Tibial artery (tissue), 4 donors: ENCODE measurements at regions not wholly inside any gene's neighbourhood (a gene's known extent, or its start where the extent isn't known, plus 50 kb on each side); places are given as distances from the start of the nearest gene placed in this dataset.

Experiments used
- DNase-seq, 2 donors: peaks; one replicate each; pipeline ENCODE4 v3.0.0-alpha.2; 2019
- H3K27ac ChIP-seq, 2 donors: fragments of 200-600 bp; sonication (generic) in 1 of 2; 1 replicate in 1 of 2; 2 replicates in 1 of 2; pipeline ENCODE4 v1.5.1; 2018 to 2019; ENCODE audit warnings: mild to moderate bottlenecking in 1 of 2
- H3K27me3 ChIP-seq, 2 donors: fragments of 200-600 bp; sonication (generic) in 1 of 2; one replicate each; pipeline versions ENCODE4 v1.5.1 to v1.6.0; 2016 to 2019
- H3K36me3 ChIP-seq, 3 donors: fragments of 200-600 bp; sonication (generic) in 2 of 3; one replicate each; pipeline ENCODE4 v1.5.1; 2016 to 2019; ENCODE audit warnings: mild to moderate bottlenecking in 2 of 3
- H3K4me1 ChIP-seq, 4 donors: fragments of 200-600 bp; sonication (generic) in 2 of 4; 1 replicate in 3 of 4; 2 replicates in 1 of 4; pipeline ENCODE4 v1.5.1; 2016 to 2019
- H3K4me3 ChIP-seq, 2 donors: fragments of 200-600 bp; sonication (generic) in 1 of 2; 1 replicate in 1 of 2; 2 replicates in 1 of 2; pipeline ENCODE4 v1.5.1; 2018 to 2019; ENCODE audit warnings: mild to moderate bottlenecking in 2 of 2
- H3K9me3 ChIP-seq, 3 donors: fragments of 200-600 bp; sonication (generic) in 1 of 3; one replicate each; pipeline ENCODE4 v1.5.1; 2016 to 2019
- CTCF ChIP-seq, 2 experiments: fragments of 200-600 bp in 1 of 2; fragments of 450-650 bp in 1 of 2; IDR thresholded peaks; one replicate each; pipeline ENCODE4 v1.5.1; 2017 to 2019; ENCODE audit warnings: antibody characterized with exemption in 2 of 2, mild to moderate bottlenecking in 1 of 2, moderate library complexity in 1 of 2
- intact Hi-C: fragments of 100-400 bp; cut with DNase I; formaldehyde crosslinking; loops from one replicate; pipeline ENCODE4 v1.15.0; 2023; ENCODE audit warnings: low total_unique reads

DNA sequence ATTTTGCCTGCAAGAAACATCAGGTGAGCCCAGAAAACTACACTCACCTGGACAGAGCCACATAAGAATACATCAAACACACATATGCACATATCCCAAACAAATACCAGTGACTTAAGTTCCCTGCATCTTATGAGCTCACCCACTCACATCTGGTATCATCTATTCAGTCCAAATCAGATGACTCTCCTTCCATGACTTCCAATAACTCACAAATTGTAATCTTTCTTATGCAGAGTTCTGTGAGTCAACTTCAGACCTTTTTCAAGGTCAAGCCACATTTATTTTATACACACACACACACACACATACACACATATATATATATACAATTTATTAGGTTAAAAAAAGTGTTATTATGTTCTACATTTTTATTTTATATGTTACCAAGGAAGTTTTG is 1711.9 kb upstream of the CDH9 start:
- no peak overlapping the region for H3K4me3 ChIP-seq
- H3K27me3 ChIP-seq: no peaks in the 10 kb centered on the region
- no peaks in the 10 kb centered on the region for H3K36me3 ChIP-seq
- no peak overlapping the region for H3K27ac ChIP-seq
- H3K4me1 ChIP-seq: no peaks in the 10 kb centered on the region
- no peak for TF ChIP-seq CTCF (IDR thresholded peaks at IDR 0.05)
- DNase-seq: no peak
- intact Hi-C loops: no loop called here
- no peaks in the 10 kb centered on the region for H3K9me3 ChIP-seq

DNA sequence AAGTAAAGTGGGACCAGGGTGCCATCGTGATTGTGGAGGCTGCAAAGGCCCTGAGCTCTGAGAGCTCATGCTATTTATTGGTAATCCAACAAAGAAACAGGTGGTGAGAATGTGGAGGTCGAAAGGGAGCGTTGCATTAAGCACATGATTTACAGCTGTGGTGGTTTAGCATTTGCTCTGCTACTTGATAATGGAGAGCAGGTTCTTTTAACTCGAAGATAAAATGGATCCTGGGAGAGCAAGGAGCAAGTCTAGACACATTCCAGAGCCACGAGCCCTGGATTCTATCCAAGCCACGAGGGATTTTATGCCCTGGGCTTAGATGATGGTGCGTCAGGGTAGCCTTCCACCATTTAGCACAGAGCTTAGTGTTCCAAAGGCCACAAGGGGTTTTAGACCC is 1710.1 kb upstream of the CDH9 start:
- H3K27me3 ChIP-seq: no peaks in the 10 kb centered on the region
- no peak overlapping the region for H3K27ac ChIP-seq

DNA sequence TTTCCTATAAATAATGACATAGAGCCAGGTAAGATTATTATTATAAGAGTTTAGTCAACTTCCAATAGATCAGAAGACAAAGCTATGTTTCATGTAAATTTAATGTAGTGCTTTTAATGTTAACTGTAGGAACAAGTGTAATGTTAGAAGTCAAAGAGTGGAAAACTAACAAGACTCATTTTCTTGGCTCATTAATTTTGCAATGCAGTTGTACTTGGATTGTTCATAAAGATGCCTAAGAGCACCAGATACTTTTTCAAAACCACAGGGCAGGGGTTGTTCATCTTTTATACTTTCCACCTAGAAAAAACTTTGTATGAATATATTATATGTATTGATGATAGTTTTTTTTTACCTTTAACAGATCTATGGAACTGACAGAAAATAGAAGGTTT is 1705.3 kb upstream of the CDH9 start:
- Histone ChIP-seq H3K4me1 (peaks cover 0 to 25% (median 2%) of the 10 kb centered on the region in 4 donors), H3K27ac (peak overlapping the region; percentile 11 to 43), H3K36me3 (no peaks in the 10 kb centered on the region), H3K4me3 (no peak overlapping the region), H3K27me3 (no peaks in the 10 kb centered on the region), H3K9me3 (no peaks in the 10 kb centered on the region)
- no peak for DNase-seq
- intact Hi-C loops: no loop called here
- no peak for TF ChIP-seq CTCF (IDR thresholded peaks at IDR 0.05)

More for the DNA sequence above, 1710.1 kb upstream of the CDH9 start:
- intact Hi-C loops: no loop called here
- no peak for TF ChIP-seq CTCF (IDR thresholded peaks at IDR 0.05)
- Histone ChIP-seq H3K9me3 (no peaks in the 10 kb centered on the region), H3K4me1 (peaks cover 0 to 17% (median 2%) of the 10 kb centered on the region in 4 donors), H3K36me3 (no peaks in the 10 kb centered on the region), H3K4me3 (no peak overlapping the region)
- no peak for DNase-seq

DNA sequence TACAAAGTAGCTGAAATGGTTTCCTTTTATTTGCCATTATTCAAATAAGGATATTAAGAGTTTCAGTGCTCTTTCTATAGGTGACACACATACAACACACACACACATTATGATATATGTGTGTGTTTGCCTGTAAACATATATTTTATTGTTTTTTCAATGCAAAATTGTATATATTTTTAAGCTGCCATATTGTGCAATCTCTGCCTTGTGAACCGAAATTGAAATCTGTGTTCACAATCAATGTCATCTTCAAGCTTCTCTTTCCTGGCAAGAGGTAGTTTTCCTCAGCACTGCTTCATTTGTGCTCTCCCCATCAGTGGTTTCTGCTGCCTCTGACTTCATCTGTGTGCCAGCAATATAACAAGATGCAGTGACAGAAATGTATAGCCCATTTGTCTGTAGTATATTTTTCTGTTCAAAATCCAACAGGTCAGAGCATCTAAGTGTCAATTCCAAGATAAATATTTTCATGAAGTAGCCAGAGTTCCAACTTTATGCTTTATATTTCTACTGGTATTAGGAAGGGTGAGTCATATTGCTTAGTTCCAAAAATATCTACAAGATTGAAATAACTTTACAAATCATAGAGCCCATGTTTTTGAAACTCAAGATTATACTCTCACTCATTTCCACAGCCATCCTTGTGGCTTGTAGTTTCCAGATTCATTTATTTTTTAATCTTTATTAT is 1704.8 kb upstream of the CDH9 start:
- no peak for DNase-seq

GRCh38 chr5:28737682-28738081 is 1699.3 kb upstream of the CDH9 start:
- Histone ChIP-seq H3K9me3 (no peaks in the 10 kb centered on the region), H3K36me3 (no peaks in the 10 kb centered on the region), H3K27ac (no peak overlapping the region), H3K4me1 (peaks cover 0 to 10% (median 2%) of the 10 kb centered on the region in 4 donors), H3K27me3 (no peaks in the 10 kb centered on the region), H3K4me3 (no peak overlapping the region)
- intact Hi-C loops: no loop called here
- DNase-seq: no peak
- no peak for TF ChIP-seq CTCF (IDR thresholded peaks at IDR 0.05)

More for the DNA sequence above, 1704.8 kb upstream of the CDH9 start:
- H3K27ac ChIP-seq: peak overlapping the region; percentile 11 to 43
- peaks cover 0 to 25% (median 2%) of the 10 kb centered on the region in 4 donors for H3K4me1 ChIP-seq
- TF ChIP-seq CTCF (IDR thresholded peaks at IDR 0.05): no peak
- no peaks in the 10 kb centered on the region for H3K9me3 ChIP-seq
- intact Hi-C loops: no loop called here
- H3K27me3 ChIP-seq: no peaks in the 10 kb centered on the region
- no peaks in the 10 kb centered on the region for H3K36me3 ChIP-seq
- no peak overlapping the region for H3K4me3 ChIP-seq
